B cell (primary cell): ENCODE measurements at regions not wholly inside any gene's neighbourhood (a gene's known extent, or its start where the extent isn't known, plus 50 kb on each side); places are given as distances from the start of the nearest gene placed in this dataset.

ENCODE experiments used
- ATAC-seq: fragments of 200-7000 bp; cut with Tn5 transposase; one replicate; pipeline ENCODE4 v1.10.0; 2021; ENCODE audit warnings: low read depth, mild to moderate bottlenecking, moderate number of reproducible peaks, moderate library complexity
- CTCF ChIA-PET: fragments of 350-600 bp; sonication (Branson Sonifier 250); formaldehyde crosslinking; loops from one replicate; lab custom pipeline; 2021; ENCODE audit warnings: antibody characterized with exemption, inconsistent platforms; lab: Charles Lee
- POLR2A ChIA-PET: fragments of 350-600 bp; sonication (Branson Sonifier 250); formaldehyde crosslinking; loops from one replicate; lab custom pipeline; 2021; ENCODE audit warnings: antibody characterized with exemption; lab: Charles Lee
- DNase-seq: peaks from one replicate; pipeline ENCODE4 v3.0.0; 2013
- H2AFZ ChIP-seq: 2 replicates; pipeline ENCODE4 v1.6.1; 2012; ENCODE audit warnings: mild to moderate bottlenecking, low read depth, low read length; ENCODE audit not compliant: insufficient read depth, poor library complexity, severe bottlenecking
- H3K27ac ChIP-seq, 2 donors: 1 replicate in 1 of 2; 2 replicates in 1 of 2; pipeline ENCODE4 v1.5.1; 2012 to 2013; ENCODE audit warnings: low read length in 2 of 2, mild to moderate bottlenecking in 2 of 2, moderate library complexity in 1 of 2
- H3K27me3 ChIP-seq, 4 experiments: fragments of 200-600 bp in 1 of 4; sonication (generic) in 1 of 4; replicated peaks in 1 of 4; 1 replicate in 2 of 4; 2 replicates in 2 of 4; pipeline versions ENCODE4 v1.6.1 to v1.7.0; 2013 to 2016; ENCODE audit warnings: low read length in 3 of 4, mild to moderate bottlenecking in 2 of 4, mixed read lengths in 1 of 4, moderate library complexity in 1 of 4; ENCODE audit not compliant: insufficient read depth in 4 of 4, control insufficient read depth in 3 of 4; ENCODE audit errors: control extremely low read depth in 1 of 4
- H3K36me3 ChIP-seq, 2 experiments: replicated peaks in 1 of 2; 1 replicate in 1 of 2; 2 replicates in 1 of 2; pipeline versions ENCODE4 v1.6.1 to v1.7.1; 2013; ENCODE audit warnings: low read length in 1 of 2; ENCODE audit not compliant: insufficient read depth in 2 of 2, control insufficient read depth in 1 of 2; ENCODE audit errors: control extremely low read depth in 1 of 2, extremely low read depth in 1 of 2
- H3K4me1 ChIP-seq, 2 donors: fragments of 200-600 bp in 1 of 2; sonication (generic) in 1 of 2; 1 replicate in 1 of 2; 2 replicates in 1 of 2; pipeline versions ENCODE4 v1.5.1 to v1.6.1; 2013 to 2017; ENCODE audit warnings: low read length in 2 of 2; ENCODE audit not compliant: control insufficient read depth in 2 of 2, insufficient read depth in 2 of 2
- H3K4me2 ChIP-seq: replicated peaks from 2 replicates; pipeline ENCODE3; 2012; ENCODE audit warnings: mild to moderate bottlenecking, low read depth, low read length; ENCODE audit not compliant: poor library complexity, severe bottlenecking
- H3K4me3 ChIP-seq, 5 experiments: fragments of 200-600 bp in 1 of 5; sonication (generic) in 1 of 5; 1 replicate in 3 of 5; 2 replicates in 2 of 5; pipeline versions ENCODE4 v1.5.1 to v1.7.0; 2011 to 2016; ENCODE audit warnings: low read length in 4 of 5, mild to moderate bottlenecking in 4 of 5, low read depth in 2 of 5, control low read depth in 1 of 5, moderate library complexity in 1 of 5; ENCODE audit not compliant: insufficient read depth in 1 of 5; ENCODE audit errors: control extremely low read depth in 1 of 5, extremely low read depth in 1 of 5
- H3K79me2 ChIP-seq: fragments of 200-600 bp; sonication (generic); one replicate; pipeline ENCODE4 v1.6.0; 2016; ENCODE audit warnings: low read length; ENCODE audit not compliant: control insufficient read depth, insufficient read depth
- H3K9ac ChIP-seq: fragments of 200-600 bp; sonication (generic); 2 replicates; pipeline ENCODE4 v1.6.1; 2017; ENCODE audit warnings: mild to moderate bottlenecking, low read length, moderate library complexity
- H3K9me3 ChIP-seq, 3 donors: one replicate each; pipeline versions ENCODE4 v1.6.1 to v1.7.1; 2013; ENCODE audit warnings: low read length in 2 of 3; ENCODE audit not compliant: control insufficient read depth in 2 of 3, insufficient read depth in 1 of 3; ENCODE audit errors: control extremely low read depth in 1 of 3
- H4K20me1 ChIP-seq: 2 replicates; pipeline ENCODE4 v1.6.0; 2012; ENCODE audit warnings: mild to moderate bottlenecking, low read length; ENCODE audit not compliant: insufficient read depth, control insufficient read depth, poor library complexity, severe bottlenecking
- H3K27ac Mint-ChIP-seq: one replicate; pipeline ENCODE4 v1.8.0; 2021; ENCODE audit warnings: mixed read lengths
- H3K27me3 Mint-ChIP-seq: one replicate; pipeline ENCODE4 v1.8.0; 2021; ENCODE audit warnings: mixed read lengths
- H3K4me1 Mint-ChIP-seq: one replicate; pipeline ENCODE4 v1.8.0; 2021; ENCODE audit warnings: mixed read lengths
- H3K4me3 Mint-ChIP-seq: one replicate; pipeline ENCODE4 v1.8.0; 2021; ENCODE audit warnings: mixed read lengths
- H3K9me3 Mint-ChIP-seq: one replicate; pipeline ENCODE4 v1.8.0; 2022; ENCODE audit warnings: mixed read lengths; ENCODE audit not compliant: insufficient read depth
- EZH2 ChIP-seq: IDR thresholded peaks from 2 replicates; pipeline ENCODE4 v1.6.1; 2012; ENCODE audit warnings: borderline replicate concordance, low read depth, mild to moderate bottlenecking, moderate library complexity, low read length; ENCODE audit not compliant: insufficient read depth, poor library complexity, severe bottlenecking
- WGBS: methylation state at CpG from one replicate; pipeline ENCODE4 v1.1.5; 2013; ENCODE audit warnings: missing lambda C conversion rate; ENCODE audit not compliant: insufficient coverage; 5-methylcytosine and 5-hydroxymethylcytosine counted together
- intact Hi-C: fragments of 100-400 bp; cut with micrococcal nuclease; formaldehyde crosslinking; loops from one replicate; pipeline ENCODE4 v1.10.0; 2022
- TF ChIP-seq, protein P1 (sequence below): fragments of 200-600 bp; IDR thresholded peaks from one replicate; pipeline ENCODE4 v1.8.0; 2022; ENCODE audit warnings: antibody characterized with exemption, mild to moderate bottlenecking

DNA sequence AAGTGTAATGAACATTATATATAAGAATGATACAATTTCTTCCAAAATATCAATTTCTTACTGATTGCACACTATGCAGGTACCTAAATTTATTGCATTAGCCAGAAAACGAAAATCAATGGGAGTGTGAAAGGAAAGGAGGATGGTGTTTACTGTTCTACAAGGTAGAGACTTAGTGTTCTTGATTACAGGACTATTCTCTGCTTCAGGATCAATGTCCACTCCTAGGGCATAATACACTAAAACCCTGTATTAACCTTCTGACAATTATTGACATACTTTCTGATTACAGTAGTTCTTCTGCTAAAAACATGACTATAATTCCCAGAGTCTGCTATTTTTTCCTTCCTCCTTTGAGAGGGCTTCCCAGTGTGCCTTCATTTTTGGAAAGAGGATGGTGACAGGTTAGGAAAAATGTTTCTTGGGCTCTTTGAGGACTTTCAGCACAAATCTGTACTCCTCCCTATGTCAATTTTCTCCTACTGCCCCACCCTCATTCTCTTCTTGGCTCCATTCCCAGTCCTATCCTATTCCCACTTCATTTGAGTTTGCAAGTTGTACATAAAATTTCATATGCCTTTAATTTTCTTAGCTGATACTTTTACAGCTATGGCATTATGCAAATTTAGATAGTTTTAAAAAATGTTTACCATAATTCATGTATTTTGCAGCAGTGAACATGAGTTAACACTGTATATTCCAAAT lies 278.9 kb downstream of the CENPW start:
- Mint-ChIP-seq H3K9me3 (no peaks in the 10 kb centered on the region), H3K4me3 (no peak overlapping the region), H3K27me3 (no peaks in the 10 kb centered on the region), H3K4me1 (no peaks in the 10 kb centered on the region), H3K27ac (no peak overlapping the region)
- Histone ChIP-seq H3K79me2 (no peaks in the 10 kb centered on the region), H3K4me1 (no peaks in the 10 kb centered on the region), H2AFZ (no peak overlapping the region), H3K4me2 (no peak overlapping the region), H3K9ac (no peak overlapping the region), H3K9me3 (no peaks in the 10 kb centered on the region), H3K4me3 (no peak overlapping the region), H4K20me1 (no peaks in the 10 kb centered on the region), H3K27ac (no peak overlapping the region), H3K27me3 (no peaks in the 10 kb centered on the region), H3K36me3 (no peaks in the 10 kb centered on the region)
- intact Hi-C loops, result no loop called here
- ChIA-PET CTCF (no interaction called here), POLR2A (no interaction called here)
- TF ChIP-seq EZH2, result no peak
- TF ChIP-seq, protein P1, sequence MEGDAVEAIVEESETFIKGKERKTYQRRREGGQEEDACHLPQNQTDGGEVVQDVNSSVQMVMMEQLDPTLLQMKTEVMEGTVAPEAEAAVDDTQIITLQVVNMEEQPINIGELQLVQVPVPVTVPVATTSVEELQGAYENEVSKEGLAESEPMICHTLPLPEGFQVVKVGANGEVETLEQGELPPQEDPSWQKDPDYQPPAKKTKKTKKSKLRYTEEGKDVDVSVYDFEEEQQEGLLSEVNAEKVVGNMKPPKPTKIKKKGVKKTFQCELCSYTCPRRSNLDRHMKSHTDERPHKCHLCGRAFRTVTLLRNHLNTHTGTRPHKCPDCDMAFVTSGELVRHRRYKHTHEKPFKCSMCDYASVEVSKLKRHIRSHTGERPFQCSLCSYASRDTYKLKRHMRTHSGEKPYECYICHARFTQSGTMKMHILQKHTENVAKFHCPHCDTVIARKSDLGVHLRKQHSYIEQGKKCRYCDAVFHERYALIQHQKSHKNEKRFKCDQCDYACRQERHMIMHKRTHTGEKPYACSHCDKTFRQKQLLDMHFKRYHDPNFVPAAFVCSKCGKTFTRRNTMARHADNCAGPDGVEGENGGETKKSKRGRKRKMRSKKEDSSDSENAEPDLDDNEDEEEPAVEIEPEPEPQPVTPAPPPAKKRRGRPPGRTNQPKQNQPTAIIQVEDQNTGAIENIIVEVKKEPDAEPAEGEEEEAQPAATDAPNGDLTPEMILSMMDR, result no peak
- DNase-seq, result no peak
- no CpG with 5 or more reads among the region's 1 CpG for WGBS
- no peak for ATAC-seq

DNA sequence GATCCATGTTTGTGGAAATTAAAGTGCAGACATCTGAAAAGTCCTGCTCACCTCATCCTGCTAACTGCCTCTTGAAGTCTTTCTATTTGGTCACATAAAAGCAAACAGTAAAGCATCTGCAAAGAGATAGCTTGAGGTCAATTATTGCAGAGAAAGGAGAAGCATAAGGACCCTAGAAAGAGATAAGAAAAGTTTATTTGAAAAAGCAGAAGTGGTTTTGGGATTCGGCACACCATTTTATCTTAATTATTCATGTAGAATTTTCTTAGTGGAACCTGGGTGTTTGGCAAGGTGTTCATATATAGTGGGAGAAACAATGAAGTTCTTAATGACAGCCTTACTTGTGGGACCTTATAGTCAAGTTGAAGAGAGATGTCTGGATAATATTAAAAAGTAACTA lies 280.8 kb downstream of the CENPW start:
- no peak for DNase-seq
- H2AFZ ChIP-seq, result no peak overlapping the region
- no peaks in the 10 kb centered on the region for H4K20me1 ChIP-seq
- no peaks in the 10 kb centered on the region for H3K9me3 Mint-ChIP-seq
- intact Hi-C loops, result no loop called here
- H3K4me3 ChIP-seq, result no peak overlapping the region
- no peak overlapping the region for H3K4me3 Mint-ChIP-seq
- WGBS, result no CpG with 5 or more reads among the region's 1 CpG
- H3K27me3 Mint-ChIP-seq, result no peaks in the 10 kb centered on the region
- H3K4me1 ChIP-seq, result no peaks in the 10 kb centered on the region
- H3K9ac ChIP-seq, result no peak overlapping the region
- no peak overlapping the region for H3K27ac Mint-ChIP-seq
- H3K79me2 ChIP-seq, result no peaks in the 10 kb centered on the region
- H3K27ac ChIP-seq, result no peak overlapping the region
- TF ChIP-seq EZH2, result no peak
- TF ChIP-seq, protein P1, result no peak
- ATAC-seq, result no peak
- H3K4me2 ChIP-seq, result no peak overlapping the region
- H3K27me3 ChIP-seq, result no peaks in the 10 kb centered on the region
- H3K9me3 ChIP-seq, result no peaks in the 10 kb centered on the region
- no peaks in the 10 kb centered on the region for H3K36me3 ChIP-seq
- no peaks in the 10 kb centered on the region for H3K4me1 Mint-ChIP-seq
- ChIA-PET CTCF (no interaction called here), POLR2A (no interaction called here)
